ENCODE measurements at regions not wholly inside any gene's neighbourhood (a gene's known extent, or its start where the extent isn't known, plus 50 kb on each side); places are given as distances from the start of the nearest gene placed in this dataset.

- no peak for DNase-seq
These were observed 182.1 kb upstream of the KIRREL3 start for GRCh38 chr11:127182586-127183203.

GRCh38 chr11:127157225-127157624 is 156.7 kb upstream of the KIRREL3 start:
- no peak for DNase-seq

DNA sequence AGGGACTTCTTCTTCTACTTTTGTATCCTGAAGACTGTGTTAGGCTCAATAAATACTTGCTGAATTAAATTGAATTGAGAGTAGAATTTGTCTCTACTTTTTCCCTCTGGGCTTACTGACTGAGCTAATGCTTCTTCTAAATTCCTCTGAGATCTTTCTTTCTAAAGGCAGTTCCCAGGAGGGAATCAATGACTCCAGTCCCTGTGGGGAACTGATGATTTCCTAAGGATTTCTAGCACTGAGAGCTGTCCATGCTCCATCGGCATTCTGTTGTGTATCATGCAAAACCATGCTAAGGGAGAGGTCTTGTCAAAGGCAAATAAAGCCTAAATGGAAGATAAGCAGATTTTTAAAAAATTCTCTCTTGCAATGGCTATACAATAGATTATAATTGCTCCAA is 148.8 kb upstream of the KIRREL3 start:
- DNase-seq = no peak

- DNase-seq = no peak
These were observed 142.7 kb upstream of the KIRREL3 start for GRCh38 chr11:127143251-127143650.

DNA sequence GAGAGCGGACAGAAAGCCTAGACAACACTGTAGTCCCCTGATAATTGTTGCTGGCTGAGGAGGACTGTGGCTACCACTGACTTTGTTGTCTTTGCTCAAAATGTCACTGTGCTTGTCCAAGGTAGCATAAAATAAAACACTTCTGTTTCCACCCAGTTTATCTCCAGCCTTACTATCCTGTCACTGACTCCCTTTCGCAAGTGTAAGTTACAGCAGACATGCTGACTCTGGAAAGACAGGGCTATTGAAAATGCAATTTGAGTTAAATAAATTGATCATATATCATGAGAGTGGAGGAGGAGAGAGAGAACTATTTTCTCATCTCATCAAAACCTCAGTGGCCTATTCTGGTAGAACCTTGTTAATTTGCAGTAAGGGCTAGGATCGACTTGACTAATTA is 138.0 kb upstream of the KIRREL3 start:
- no peak for DNase-seq

DNA sequence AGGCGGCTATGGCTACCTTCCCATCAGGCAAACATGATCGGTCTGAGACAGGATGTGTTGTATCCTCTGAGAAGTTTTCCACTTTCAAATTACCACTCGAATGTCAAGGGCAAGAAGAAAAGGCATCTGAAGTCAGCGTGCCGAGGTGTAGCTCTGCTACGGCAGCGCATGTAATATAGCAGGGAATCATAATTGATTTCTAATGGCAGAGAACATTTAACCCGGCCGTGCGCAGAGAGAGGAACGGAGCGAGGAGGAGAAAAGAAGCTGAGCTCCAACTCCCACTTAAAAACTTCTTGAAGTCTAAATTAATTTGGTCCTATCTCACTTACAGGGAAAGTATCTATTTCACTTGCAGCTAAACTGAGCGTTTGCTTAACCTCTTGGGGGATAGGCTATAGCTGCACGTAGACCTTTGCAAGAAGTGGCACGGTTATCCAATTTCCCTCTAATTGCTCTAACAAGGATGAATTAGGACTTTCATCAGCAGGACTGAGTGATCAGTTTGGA is 137.3 kb upstream of the KIRREL3 start:
- no peak for DNase-seq

DNA sequence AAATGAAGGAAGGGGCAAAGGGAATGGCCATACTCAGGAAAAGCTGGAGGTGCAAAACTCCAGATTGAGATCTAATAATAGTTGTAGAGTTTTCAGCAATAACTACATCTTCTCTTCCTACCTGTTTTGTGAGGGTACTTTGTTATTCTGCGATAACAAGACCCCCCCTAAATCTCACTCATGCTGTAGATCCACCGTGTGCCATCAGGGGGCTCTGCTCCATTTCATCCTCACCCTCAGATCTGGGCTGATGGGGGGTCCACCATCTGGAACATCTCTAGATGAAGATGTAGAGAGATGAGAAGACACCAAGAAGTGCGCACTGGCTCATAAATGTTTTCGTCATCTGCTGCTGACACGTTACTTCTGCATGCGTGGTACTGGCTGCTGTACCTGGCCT is 135.9 kb upstream of the KIRREL3 start:
- DNase-seq = no peak

- DNase-seq = no peak
These were observed 134.7 kb upstream of the KIRREL3 start for GRCh38 chr11:127135256-127135655.

- DNase-seq = no peak
These were observed 132.5 kb upstream of the KIRREL3 start for GRCh38 chr11:127133061-127133460.

- DNase-seq = no peak
These were observed 129.8 kb upstream of the KIRREL3 start for GRCh38 chr11:127130321-127130720.

GRCh38 chr11:127126986-127127385 is 126.4 kb upstream of the KIRREL3 start:
- DNase-seq = peak in 2 of 3 donors; percentile 19 to 46

- DNase-seq = peak; percentile 76 to 89 (median 78)
These were observed 118.8 kb upstream of the KIRREL3 start for GRCh38 chr11:127119356-127119755.

DNA sequence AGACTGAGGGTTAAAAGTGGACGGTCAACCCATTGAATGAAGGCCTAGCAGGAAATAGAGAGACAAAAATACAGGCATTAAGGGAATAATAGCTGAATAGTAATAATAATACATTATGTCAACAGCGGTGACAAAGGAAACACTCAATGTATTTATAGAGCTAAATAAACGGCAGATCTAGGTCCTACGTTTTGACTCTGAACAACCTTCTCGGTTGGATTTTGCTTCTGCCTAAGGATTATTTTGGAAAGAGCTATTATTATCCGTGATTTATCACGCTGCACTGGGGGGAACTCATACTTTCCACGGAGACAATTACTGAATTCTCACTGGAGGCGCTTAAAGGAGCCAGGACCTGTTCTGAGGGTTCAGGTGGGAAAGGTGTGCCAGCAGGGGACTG is 118.2 kb upstream of the KIRREL3 start:
- peak; percentile 32 to 65 (median 36) for DNase-seq

- no peak for DNase-seq
These were observed 116.7 kb upstream of the KIRREL3 start for GRCh38 chr11:127117231-127117739.

- no peak for DNase-seq
These were observed 115.3 kb upstream of the KIRREL3 start for GRCh38 chr11:127115844-127116243.

DNA sequence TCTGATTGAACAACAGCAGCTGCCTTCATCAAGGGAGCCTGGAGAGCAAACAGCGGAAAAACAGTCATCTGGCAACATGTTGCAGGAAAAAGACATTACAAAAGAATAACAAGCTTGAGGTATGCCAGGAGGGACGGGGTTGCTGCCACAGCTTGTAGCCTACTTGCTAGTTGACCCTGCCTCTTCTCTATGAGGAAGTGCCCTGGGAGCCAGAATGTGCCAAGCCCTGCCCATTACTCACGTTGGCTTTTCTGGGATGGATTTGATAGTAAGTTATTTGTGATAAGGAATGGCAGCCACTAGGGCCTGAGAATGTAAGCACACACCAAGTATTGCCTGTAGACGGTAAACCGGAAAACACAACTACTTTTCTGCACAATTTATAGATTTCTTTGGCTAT is 113.5 kb upstream of the KIRREL3 start:
- DNase-seq = no peak

DNA sequence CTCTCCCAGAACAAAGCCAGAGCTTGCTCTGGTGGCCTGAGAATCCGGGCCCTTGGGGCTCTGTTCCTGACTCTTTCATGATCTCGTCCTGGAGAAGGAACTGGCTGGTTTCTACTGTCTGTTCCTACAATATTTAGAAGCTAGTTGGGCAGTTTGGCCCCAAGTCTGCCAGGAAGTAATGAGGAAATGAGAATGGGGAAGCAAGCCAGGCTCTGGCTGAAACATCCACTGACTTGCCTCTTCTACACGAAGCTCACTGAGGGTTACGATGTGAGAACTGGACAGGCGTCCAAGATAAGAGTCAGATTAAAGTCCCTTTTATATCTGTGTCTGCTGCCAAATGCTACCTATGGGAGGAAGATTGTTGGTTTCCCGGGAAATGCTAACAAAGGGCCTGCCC is 110.0 kb upstream of the KIRREL3 start:
- peak in 1 of 3 donors; percentile 45 for DNase-seq

DNA sequence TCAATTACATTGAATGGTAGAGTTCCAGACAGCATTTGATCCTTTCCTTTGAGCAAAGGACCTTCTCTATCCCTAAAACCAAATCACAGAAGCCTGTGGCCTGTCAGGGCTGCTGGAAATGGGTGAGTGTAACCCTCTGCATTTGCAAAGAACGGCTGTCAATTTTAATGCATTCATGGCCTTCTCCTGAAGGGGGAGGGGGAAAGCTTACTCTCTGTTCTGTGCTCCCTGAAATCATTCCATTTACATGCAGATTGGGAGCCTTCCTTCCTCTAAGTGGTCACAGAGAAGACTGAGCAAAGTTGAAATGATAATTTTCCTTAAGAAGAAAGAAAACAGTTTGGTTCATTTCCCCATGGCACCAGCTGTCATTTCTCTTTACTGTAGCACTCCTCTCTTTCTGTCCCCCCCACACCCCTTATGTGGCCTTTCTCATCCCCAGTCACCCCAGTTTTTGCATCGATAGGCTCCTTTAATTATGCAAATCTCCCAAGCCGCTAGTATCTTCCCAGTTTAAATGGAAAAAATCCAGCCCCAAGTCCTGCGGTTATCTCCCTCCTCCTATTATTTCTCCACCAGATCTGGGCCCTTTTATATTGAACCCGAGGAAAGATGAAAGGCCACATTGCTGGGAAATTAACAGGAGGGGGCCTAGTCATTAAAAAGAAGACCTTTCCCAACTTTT is 109.4 kb upstream of the KIRREL3 start:
- DNase-seq = no peak

GRCh38 chr11:127108838-127109237 is 108.3 kb upstream of the KIRREL3 start:
- DNase-seq = no peak

DNA sequence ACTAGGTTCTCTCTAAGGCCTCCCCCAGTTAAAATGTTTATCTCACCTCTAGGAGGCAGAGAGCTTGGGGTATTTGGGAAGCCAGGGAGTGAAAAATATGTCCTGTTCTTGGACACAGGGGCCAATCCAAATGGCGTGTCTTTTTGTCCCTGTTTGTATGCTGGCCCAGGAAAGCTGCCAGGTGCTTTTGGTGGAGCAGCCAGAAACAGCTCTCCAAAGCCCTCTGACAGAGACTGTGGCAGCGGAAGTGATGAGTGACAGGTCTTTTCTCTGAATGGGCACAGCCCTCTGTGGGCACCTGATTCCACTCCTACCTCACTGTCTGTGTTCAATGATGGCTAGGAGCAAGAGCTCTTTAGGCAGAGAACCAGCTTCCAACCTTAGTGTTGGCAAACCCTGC is 106.4 kb upstream of the KIRREL3 start:
- DNase-seq = no peak

GRCh38 chr11:127105593-127106541 is 105.3 kb upstream of the KIRREL3 start:
- peak in 2 of 3 donors; percentile 24 to 67 for DNase-seq

All from muscle of back (tissue), 3 donors.